ENCODE measurements at regions not wholly inside any gene's neighbourhood (a gene's known extent, or its start where the extent isn't known, plus 50 kb on each side); places are given as distances from the start of the nearest gene placed in this dataset.

GRCh38 chr13:104635879-104636278 is 1569.7 kb upstream of the SLC10A2 start:
- TF ChIP-seq CTCF (IDR thresholded peaks at IDR 0.05; ENCODE audit: borderline replicate concordance, extremely low read depth, low read length, poor library complexity, severe bottlenecking) (no peak), EZH2 (IDR thresholded peaks at IDR 0.05; ENCODE audit: borderline replicate concordance, low read depth, low read length, severe bottlenecking) (no peak)
- Histone ChIP-seq H3K4me2 (ENCODE audit: insufficient read depth, low read length) (no peak overlapping the region), H3K79me2 (ENCODE audit: insufficient read depth, low read length) (no peaks in the 10 kb centered on the region), H4K20me1 (ENCODE audit: insufficient read depth, low read length) (no peaks in the 10 kb centered on the region), H3K36me3 (ENCODE audit: insufficient read depth, low read length) (no peaks in the 10 kb centered on the region), H2AFZ (ENCODE audit: low read depth, low read length) (no peak overlapping the region), H3K9ac (ENCODE audit: low read depth, low read length) (no peak overlapping the region), H3K9me3 (ENCODE audit: insufficient read depth, low read length, severe bottlenecking) (no peaks in the 10 kb centered on the region), H3K27ac (ENCODE audit: low read length) (no peak overlapping the region), H3K4me1 (ENCODE audit: insufficient read depth, low read length) (no peaks in the 10 kb centered on the region), H3K27me3 (ENCODE audit: insufficient read depth, low read length, poor library complexity) (no peaks in the 10 kb centered on the region), H3K4me3 (ENCODE audit: low read depth in 1 of 2, low read length in 2 of 2) (no peak overlapping the region)
- no peak for DNase-seq
- no peak for ATAC-seq (ENCODE audit: insufficient read depth, low read depth)

- H3K9me3 ChIP-seq (ENCODE audit: insufficient read depth, low read length, severe bottlenecking): no peaks in the 10 kb centered on the region
- no peaks in the 10 kb centered on the region for H3K4me1 ChIP-seq (ENCODE audit: insufficient read depth, low read length)
- H3K4me2 ChIP-seq (ENCODE audit: insufficient read depth, low read length): no peak overlapping the region
- ATAC-seq (ENCODE audit: insufficient read depth, low read depth) (no peak), DNase-seq (no peak)
- no peak overlapping the region for H2AFZ ChIP-seq (ENCODE audit: low read depth, low read length)
- no peaks in the 10 kb centered on the region for H3K36me3 ChIP-seq (ENCODE audit: insufficient read depth, low read length)
- no peaks in the 10 kb centered on the region for H3K79me2 ChIP-seq (ENCODE audit: insufficient read depth, low read length)
- no peaks in the 10 kb centered on the region for H4K20me1 ChIP-seq (ENCODE audit: insufficient read depth, low read length)
- no peaks in the 10 kb centered on the region for H3K27me3 ChIP-seq (ENCODE audit: insufficient read depth, low read length, poor library complexity)
- TF ChIP-seq EZH2 (IDR thresholded peaks at IDR 0.05; ENCODE audit: borderline replicate concordance, low read depth, low read length, severe bottlenecking): no peak
- no peak for TF ChIP-seq CTCF (IDR thresholded peaks at IDR 0.05; ENCODE audit: borderline replicate concordance, extremely low read depth, low read length, poor library complexity, severe bottlenecking)
- H3K4me3 ChIP-seq (ENCODE audit: low read depth in 1 of 2, low read length in 2 of 2): no peak overlapping the region
- no peak overlapping the region for H3K9ac ChIP-seq (ENCODE audit: low read depth, low read length)
- no peak overlapping the region for H3K27ac ChIP-seq (ENCODE audit: low read length)
Measured at GRCh38 chr13:104634016-104634415, 1567.8 kb upstream of the SLC10A2 start.

- ATAC-seq (ENCODE audit: insufficient read depth, low read depth) (no peak), DNase-seq (no peak)
- no peaks in the 10 kb centered on the region for H4K20me1 ChIP-seq (ENCODE audit: insufficient read depth, low read length)
- no peaks in the 10 kb centered on the region for H3K27me3 ChIP-seq (ENCODE audit: insufficient read depth, low read length, poor library complexity)
- no peak overlapping the region for H3K9ac ChIP-seq (ENCODE audit: low read depth, low read length)
- H3K4me1 ChIP-seq (ENCODE audit: insufficient read depth, low read length): no peaks in the 10 kb centered on the region
- H3K4me3 ChIP-seq (ENCODE audit: low read depth in 1 of 2, low read length in 2 of 2): no peak overlapping the region; a peak in 1 of 4 replicates
- H3K4me2 ChIP-seq (ENCODE audit: insufficient read depth, low read length): no peak overlapping the region
- H3K36me3 ChIP-seq (ENCODE audit: insufficient read depth, low read length): no peaks in the 10 kb centered on the region
- H2AFZ ChIP-seq (ENCODE audit: low read depth, low read length): no peak overlapping the region
- no peaks in the 10 kb centered on the region for H3K9me3 ChIP-seq (ENCODE audit: insufficient read depth, low read length, severe bottlenecking)
- no peak for TF ChIP-seq EZH2 (IDR thresholded peaks at IDR 0.05; ENCODE audit: borderline replicate concordance, low read depth, low read length, severe bottlenecking)
- no peak for TF ChIP-seq CTCF (IDR thresholded peaks at IDR 0.05; ENCODE audit: borderline replicate concordance, extremely low read depth, low read length, poor library complexity, severe bottlenecking)
- no peak overlapping the region for H3K27ac ChIP-seq (ENCODE audit: low read length)
- H3K79me2 ChIP-seq (ENCODE audit: insufficient read depth, low read length): no peaks in the 10 kb centered on the region
Measured at GRCh38 chr13:104632736-104633135, 1566.5 kb upstream of the SLC10A2 start.

GRCh38 chr13:104625201-104625600 is 1559.0 kb upstream of the SLC10A2 start:
- no peak overlapping the region for H3K4me2 ChIP-seq (ENCODE audit: insufficient read depth, low read length)
- H3K4me3 ChIP-seq (ENCODE audit: low read depth in 1 of 2, low read length in 2 of 2): no peak overlapping the region
- H3K9ac ChIP-seq (ENCODE audit: low read depth, low read length): no peak overlapping the region
- H3K27ac ChIP-seq (ENCODE audit: low read length): no peak overlapping the region
- no peaks in the 10 kb centered on the region for H3K36me3 ChIP-seq (ENCODE audit: insufficient read depth, low read length)
- DNase-seq: no peak
- H3K9me3 ChIP-seq (ENCODE audit: insufficient read depth, low read length, severe bottlenecking): no peaks in the 10 kb centered on the region
- H3K27me3 ChIP-seq (ENCODE audit: insufficient read depth, low read length, poor library complexity): no peaks in the 10 kb centered on the region
- H3K4me1 ChIP-seq (ENCODE audit: insufficient read depth, low read length): no peaks in the 10 kb centered on the region
- no peak for ATAC-seq (ENCODE audit: insufficient read depth, low read depth)
- no peaks in the 10 kb centered on the region for H4K20me1 ChIP-seq (ENCODE audit: insufficient read depth, low read length)
- no peak for TF ChIP-seq CTCF (IDR thresholded peaks at IDR 0.05; ENCODE audit: borderline replicate concordance, extremely low read depth, low read length, poor library complexity, severe bottlenecking)
- no peak for TF ChIP-seq EZH2 (IDR thresholded peaks at IDR 0.05; ENCODE audit: borderline replicate concordance, low read depth, low read length, severe bottlenecking)
- H3K79me2 ChIP-seq (ENCODE audit: insufficient read depth, low read length): no peaks in the 10 kb centered on the region
- no peak overlapping the region for H2AFZ ChIP-seq (ENCODE audit: low read depth, low read length)
